Mucosa of stomach (tissue), 1 donor: ENCODE measurements at regions not wholly inside any gene's neighbourhood (a gene's known extent, or its start where the extent isn't known, plus 50 kb on each side); places are given as distances from the start of the nearest gene placed in this dataset.
"Not testable (repeated sequence)": the region's sequence is repeated elsewhere in the genome, so short reads cannot be mapped to it uniquely, and the experiment has no call there.

Source experiments
- H3K27me3 ChIP-seq: one replicate; pipeline ENCODE4 v1.7.0; 2013; ENCODE audit warnings: mild to moderate bottlenecking, low read length; ENCODE audit not compliant: control insufficient read depth, insufficient read depth
- H3K36me3 ChIP-seq: one replicate; pipeline ENCODE4 v1.7.0; 2013; ENCODE audit warnings: low read length; ENCODE audit not compliant: control insufficient read depth, insufficient read depth
- H3K4me1 ChIP-seq: one replicate; pipeline ENCODE4 v1.7.0; 2013; ENCODE audit warnings: mild to moderate bottlenecking, low read length; ENCODE audit not compliant: control insufficient read depth, insufficient read depth
- H3K4me3 ChIP-seq: one replicate; pipeline ENCODE4 v1.7.0; 2013; ENCODE audit warnings: low read length
- H3K9ac ChIP-seq: one replicate; pipeline ENCODE4 v1.7.0; 2013; ENCODE audit warnings: mild to moderate bottlenecking, low read length, moderate library complexity
- H3K9me3 ChIP-seq: one replicate; pipeline ENCODE4 v1.7.0; 2013; ENCODE audit warnings: mild to moderate bottlenecking, low read length, moderate library complexity; ENCODE audit not compliant: control insufficient read depth
- donor health status: Pancreatic carcinoma.

- Histone ChIP-seq H3K9ac (no peak overlapping the region), H3K4me3 (no peak overlapping the region), H3K9me3 (no peaks in the 10 kb centered on the region), H3K4me1 (no peaks in the 10 kb centered on the region), H3K27me3 (no peaks in the 10 kb centered on the region), H3K36me3 (no peaks in the 10 kb centered on the region)
Measured at GRCh38 chr14:62462988-62463387, 582.3 kb downstream of the KCNH5 start.

DNA sequence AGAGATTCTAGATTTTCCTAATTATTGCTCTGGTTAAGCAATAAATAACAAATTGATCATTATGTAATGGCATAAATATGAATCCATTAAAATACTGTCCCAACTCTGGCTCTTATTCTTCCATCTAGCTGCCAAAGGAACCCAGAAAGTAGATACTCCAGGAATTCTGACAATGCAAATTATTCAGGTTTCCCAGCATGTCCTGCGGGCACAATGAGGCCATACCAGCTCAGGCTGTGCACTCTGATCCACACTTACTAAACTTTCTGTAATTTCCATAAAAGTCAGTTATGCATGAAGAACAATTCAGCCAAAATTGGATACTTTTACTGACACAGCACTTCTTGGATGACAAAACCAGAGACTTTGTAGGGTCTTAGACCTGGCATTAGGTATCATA is 576.3 kb downstream of the KCNH5 start:
- no peaks in the 10 kb centered on the region for H3K4me1 ChIP-seq
- H3K9ac ChIP-seq = no peak overlapping the region
- H3K4me3 ChIP-seq = no peak overlapping the region
- H3K36me3 ChIP-seq = no peaks in the 10 kb centered on the region
- H3K9me3 ChIP-seq = no peaks in the 10 kb centered on the region
- no peaks in the 10 kb centered on the region for H3K27me3 ChIP-seq

GRCh38 chr14:62470935-62471334 is 574.3 kb downstream of the KCNH5 start:
- Histone ChIP-seq H3K9me3 (no peaks in the 10 kb centered on the region), H3K4me1 (no peaks in the 10 kb centered on the region)

DNA sequence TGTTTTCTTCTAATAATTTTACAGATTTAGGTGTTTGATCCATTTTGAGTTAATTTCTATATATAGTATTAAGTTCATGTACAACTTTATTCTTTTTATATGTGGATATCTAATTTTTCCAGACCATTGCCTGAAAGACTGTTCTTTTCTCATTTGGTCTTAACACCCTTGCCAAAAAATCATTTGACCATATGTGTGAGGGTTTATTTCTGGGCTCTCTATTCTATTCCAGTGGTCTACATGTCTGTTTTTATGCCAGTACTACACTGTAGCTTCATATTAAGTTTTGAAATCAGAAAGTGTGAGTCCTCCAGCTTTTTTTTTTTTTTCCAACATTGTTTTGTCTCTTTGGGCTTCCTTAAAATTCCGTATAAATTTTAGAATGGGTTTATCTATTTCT is 554.1 kb downstream of the KCNH5 start:
- no peak overlapping the region for H3K9ac ChIP-seq
- H3K4me1 ChIP-seq = no peaks in the 10 kb centered on the region
- H3K9me3 ChIP-seq = no peaks in the 10 kb centered on the region
- no peaks in the 10 kb centered on the region for H3K36me3 ChIP-seq
- no peak overlapping the region for H3K4me3 ChIP-seq
- no peaks in the 10 kb centered on the region for H3K27me3 ChIP-seq

More at GRCh38 chr14:62470935-62471334, 574.3 kb downstream of the KCNH5 start:
- H3K9ac ChIP-seq = no peak overlapping the region
- H3K27me3 ChIP-seq = no peaks in the 10 kb centered on the region
- no peak overlapping the region for H3K4me3 ChIP-seq
- no peaks in the 10 kb centered on the region for H3K36me3 ChIP-seq

DNA sequence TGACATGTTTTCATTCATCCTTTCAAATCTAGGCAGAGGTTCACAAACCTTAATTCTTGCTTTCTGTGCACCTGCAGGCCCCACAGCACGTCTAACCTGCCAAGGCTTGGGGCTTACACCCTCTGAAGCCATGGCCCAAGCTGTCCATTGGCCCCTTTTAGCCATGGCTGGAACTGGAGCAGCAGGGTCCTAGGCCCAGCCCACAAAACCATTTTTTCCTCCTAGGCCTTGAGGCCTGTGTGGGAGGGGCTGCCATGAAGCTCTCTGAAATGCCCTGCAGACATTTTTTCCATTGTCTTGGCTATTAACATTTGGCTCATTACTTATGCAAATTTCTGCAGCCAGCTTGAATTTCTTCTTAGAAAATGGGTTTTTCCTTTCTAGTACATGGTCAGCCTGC is 547.5 kb downstream of the KCNH5 start:
- Histone ChIP-seq H3K36me3 (no peaks in the 10 kb centered on the region), H3K4me3 (no peak overlapping the region), H3K9ac (no peak overlapping the region), H3K27me3 (no peaks in the 10 kb centered on the region), H3K9me3 (no peaks in the 10 kb centered on the region), H3K4me1 (no peaks in the 10 kb centered on the region)

DNA sequence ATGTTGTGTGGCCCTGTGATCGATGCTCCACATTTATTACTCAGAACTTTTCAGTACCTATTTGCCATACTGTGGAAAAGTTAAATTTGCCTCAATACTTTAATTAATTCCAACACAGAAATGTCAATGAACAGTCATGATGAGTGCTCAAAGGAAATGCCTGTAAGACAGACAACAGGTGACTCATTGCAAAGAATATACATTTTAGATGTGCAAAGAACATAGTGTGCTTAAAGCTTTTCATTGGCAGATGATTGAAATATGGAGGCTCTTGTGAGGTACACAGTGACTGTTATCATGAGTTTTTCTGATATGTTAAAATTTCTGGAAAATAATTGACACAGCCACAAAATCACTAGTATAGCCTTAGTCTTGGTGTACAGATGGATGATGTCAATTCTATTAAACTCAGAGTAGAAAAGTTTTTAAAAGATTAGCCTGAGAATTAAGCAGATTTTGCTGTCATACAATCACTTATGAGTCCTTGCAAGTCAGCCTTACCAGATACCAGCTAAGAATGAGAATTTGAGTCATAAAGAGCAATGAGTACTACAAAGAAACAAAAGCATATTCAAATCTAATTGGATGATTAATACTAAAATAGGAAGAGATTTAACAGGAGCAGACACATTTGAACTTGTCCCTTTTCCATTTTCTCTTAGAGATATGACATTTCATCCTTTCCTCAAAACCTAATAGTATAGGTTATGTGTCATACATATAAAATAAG is 544.1 kb downstream of the KCNH5 start:
- no peaks in the 10 kb centered on the region for H3K27me3 ChIP-seq
- no peaks in the 10 kb centered on the region for H3K9me3 ChIP-seq
- no peak overlapping the region for H3K9ac ChIP-seq

GRCh38 chr14:62505045-62505444 is 540.2 kb downstream of the KCNH5 start:
- H3K36me3 ChIP-seq = no peaks in the 10 kb centered on the region
- no peaks in the 10 kb centered on the region for H3K27me3 ChIP-seq
- H3K9me3 ChIP-seq = no peaks in the 10 kb centered on the region
- H3K4me3 ChIP-seq = no peak overlapping the region
- H3K9ac ChIP-seq = no peak overlapping the region
- no peaks in the 10 kb centered on the region for H3K4me1 ChIP-seq

More for the DNA sequence above, 544.1 kb downstream of the KCNH5 start:
- Histone ChIP-seq H3K4me1 (no peaks in the 10 kb centered on the region), H3K36me3 (no peaks in the 10 kb centered on the region), H3K4me3 (no peak overlapping the region)

- not testable (repeated sequence) for H3K27me3 ChIP-seq, H3K9me3 ChIP-seq, H3K4me3 ChIP-seq, H3K36me3 ChIP-seq, H3K4me1 ChIP-seq, H3K9ac ChIP-seq
Measured at GRCh38 chr14:62521309-62521708, 523.9 kb downstream of the KCNH5 start.

- H3K4me3 ChIP-seq = no peak overlapping the region
- H3K9ac ChIP-seq = no peak overlapping the region
- no peaks in the 10 kb centered on the region for H3K4me1 ChIP-seq
- no peaks in the 10 kb centered on the region for H3K27me3 ChIP-seq
- no peaks in the 10 kb centered on the region for H3K9me3 ChIP-seq
- no peaks in the 10 kb centered on the region for H3K36me3 ChIP-seq
Measured at GRCh38 chr14:62528296-62528695, 517.0 kb downstream of the KCNH5 start.

DNA sequence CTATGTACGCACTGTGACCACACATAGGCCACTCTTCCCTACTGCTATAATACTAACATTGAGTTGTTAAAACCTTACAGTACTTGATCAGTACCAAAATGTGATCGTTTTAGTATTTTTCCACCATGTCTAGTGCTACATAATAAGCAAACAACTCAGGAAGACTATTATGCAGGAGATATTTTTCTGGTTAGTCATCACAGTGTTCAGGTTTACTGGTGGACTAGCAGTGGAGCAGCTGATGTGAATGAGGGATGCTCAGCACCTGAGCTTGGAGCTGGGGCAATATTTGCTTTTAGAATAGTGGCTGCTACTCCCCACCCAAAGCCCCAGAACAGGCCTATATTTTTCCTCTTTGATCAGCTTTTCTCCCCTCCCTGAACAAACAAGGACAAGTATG is 513.1 kb downstream of the KCNH5 start:
- no peak overlapping the region for H3K9ac ChIP-seq
- H3K27me3 ChIP-seq = no peaks in the 10 kb centered on the region
- H3K4me1 ChIP-seq = no peaks in the 10 kb centered on the region
- no peaks in the 10 kb centered on the region for H3K36me3 ChIP-seq
- no peaks in the 10 kb centered on the region for H3K9me3 ChIP-seq
- no peak overlapping the region for H3K4me3 ChIP-seq

DNA sequence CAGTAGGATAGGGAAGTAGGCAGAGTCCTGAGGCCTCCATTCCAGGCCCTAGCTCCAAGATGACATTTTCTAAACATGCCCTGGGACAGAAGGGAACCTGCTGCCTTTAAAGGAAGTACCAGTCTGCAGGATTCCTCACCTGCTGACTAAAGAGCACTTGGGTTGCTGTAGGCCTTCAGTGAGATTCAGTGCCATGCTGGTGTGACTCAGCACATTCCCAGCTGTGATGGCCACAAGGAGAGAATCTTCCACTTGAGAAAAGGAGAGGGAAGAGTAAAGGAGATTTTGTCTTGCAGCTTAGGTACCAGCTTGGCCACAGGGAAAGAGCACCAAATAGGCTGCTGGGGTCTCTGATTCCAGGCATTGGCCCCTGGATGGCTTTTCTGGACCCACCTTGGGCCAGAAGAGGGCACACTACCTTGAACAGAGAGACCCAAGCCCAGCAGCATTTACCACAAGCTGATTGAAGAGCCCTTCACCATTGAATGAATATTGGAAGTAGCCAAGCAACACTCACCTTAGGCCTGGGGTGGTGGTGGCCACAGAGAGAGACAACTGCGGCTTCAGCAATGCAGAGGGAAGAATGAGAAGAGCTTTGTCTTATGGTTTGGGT is 498.3 kb downstream of the KCNH5 start:
- Histone ChIP-seq H3K27me3 (no peaks in the 10 kb centered on the region), H3K4me1 (no peaks in the 10 kb centered on the region), H3K4me3 (no peak overlapping the region), H3K36me3 (no peaks in the 10 kb centered on the region), H3K9me3 (no peaks in the 10 kb centered on the region), H3K9ac (no peak overlapping the region)

- H3K36me3 ChIP-seq = no peaks in the 10 kb centered on the region
- no peak overlapping the region for H3K9ac ChIP-seq
- no peaks in the 10 kb centered on the region for H3K27me3 ChIP-seq
- H3K4me3 ChIP-seq = no peak overlapping the region
- H3K4me1 ChIP-seq = no peaks in the 10 kb centered on the region
- H3K9me3 ChIP-seq = no peaks in the 10 kb centered on the region
Measured at GRCh38 chr14:62557416-62557815, 487.8 kb downstream of the KCNH5 start.
